ENCODE measurements at regions not wholly inside any gene's neighbourhood (a gene's known extent, or its start where the extent isn't known, plus 50 kb on each side); places are given as distances from the start of the nearest gene placed in this dataset.

- TF ChIP-seq SP1 (IDR thresholded peaks at IDR 0.05; ENCODE audit: low read depth, low read length) (no peak), STAT1 (conservative IDR thresholded peaks at IDR 0.05) (no peak)
These were observed 200.1 kb downstream of the BCL11A start for GRCh38 chr2:60353406-60353800.

Data from GM12878 (cell line).